ENCODE measurements at regions not wholly inside any gene's neighbourhood (a gene's known extent, or its start where the extent isn't known, plus 50 kb on each side); places are given as distances from the start of the nearest gene placed in this dataset.

DNA sequence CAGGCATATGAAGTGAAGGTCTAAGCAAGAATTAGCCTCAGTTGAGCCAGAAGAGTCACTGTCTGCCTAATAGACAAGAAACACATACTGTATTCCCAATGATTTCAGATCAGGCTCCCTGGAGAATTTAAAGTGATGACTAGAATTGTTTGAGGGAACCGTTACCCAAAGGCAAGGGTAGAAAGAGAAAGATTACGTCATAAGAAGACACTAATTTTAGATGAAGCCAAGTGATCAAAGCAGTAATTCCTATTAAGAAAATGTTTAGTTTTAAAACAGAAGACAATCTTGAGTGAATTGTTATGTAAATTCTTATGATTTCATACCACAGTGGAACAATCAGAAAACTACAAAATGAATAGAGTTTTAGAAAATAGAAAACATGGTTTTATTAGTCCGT lies 194.5 kb upstream of the ARSJ start:
- H3K9me3 ChIP-seq (ENCODE audit: control insufficient read depth in 4 of 4, insufficient read depth in 3 of 4, low read length in 3 of 4) = peaks cover 0 to 2% (median 0%) of the 10 kb centered on the region in 4 donors
- no peak overlapping the region for H3K9ac ChIP-seq (ENCODE audit: insufficient read depth in 1 of 2, low read length in 2 of 2)
- TF ChIP-seq, protein P1, sequence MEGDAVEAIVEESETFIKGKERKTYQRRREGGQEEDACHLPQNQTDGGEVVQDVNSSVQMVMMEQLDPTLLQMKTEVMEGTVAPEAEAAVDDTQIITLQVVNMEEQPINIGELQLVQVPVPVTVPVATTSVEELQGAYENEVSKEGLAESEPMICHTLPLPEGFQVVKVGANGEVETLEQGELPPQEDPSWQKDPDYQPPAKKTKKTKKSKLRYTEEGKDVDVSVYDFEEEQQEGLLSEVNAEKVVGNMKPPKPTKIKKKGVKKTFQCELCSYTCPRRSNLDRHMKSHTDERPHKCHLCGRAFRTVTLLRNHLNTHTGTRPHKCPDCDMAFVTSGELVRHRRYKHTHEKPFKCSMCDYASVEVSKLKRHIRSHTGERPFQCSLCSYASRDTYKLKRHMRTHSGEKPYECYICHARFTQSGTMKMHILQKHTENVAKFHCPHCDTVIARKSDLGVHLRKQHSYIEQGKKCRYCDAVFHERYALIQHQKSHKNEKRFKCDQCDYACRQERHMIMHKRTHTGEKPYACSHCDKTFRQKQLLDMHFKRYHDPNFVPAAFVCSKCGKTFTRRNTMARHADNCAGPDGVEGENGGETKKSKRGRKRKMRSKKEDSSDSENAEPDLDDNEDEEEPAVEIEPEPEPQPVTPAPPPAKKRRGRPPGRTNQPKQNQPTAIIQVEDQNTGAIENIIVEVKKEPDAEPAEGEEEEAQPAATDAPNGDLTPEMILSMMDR (IDR thresholded peaks at IDR 0.05; ENCODE audit: control extremely low read depth, extremely low read depth) = no peak
- DNase-seq (no peak), ATAC-seq (ENCODE audit: insufficient read depth, low FRiP score) (no peak)
- WGBS, 2 donors = 88 to 89% methylated on average over 3 of the region's 3 CpGs
- H3K4me1 ChIP-seq (ENCODE audit: control insufficient read depth in 5 of 5, insufficient read depth in 5 of 5, low read length in 5 of 5) = peaks cover 0 to 5% (median 0%) of the 10 kb centered on the region in 5 donors
- no peaks in the 10 kb centered on the region for H3K27me3 ChIP-seq (ENCODE audit: control insufficient read depth in 3 of 3, insufficient read depth in 3 of 3, low read length in 2 of 3)
- no peak overlapping the region for H3K27ac ChIP-seq (ENCODE audit: low read depth in 1 of 2, low read length in 1 of 2)
- no peaks in the 10 kb centered on the region for H3K36me3 ChIP-seq (ENCODE audit: control insufficient read depth in 4 of 4, insufficient read depth in 4 of 4, low read length in 4 of 4)
- H3K4me3 ChIP-seq = no peak overlapping the region

DNA sequence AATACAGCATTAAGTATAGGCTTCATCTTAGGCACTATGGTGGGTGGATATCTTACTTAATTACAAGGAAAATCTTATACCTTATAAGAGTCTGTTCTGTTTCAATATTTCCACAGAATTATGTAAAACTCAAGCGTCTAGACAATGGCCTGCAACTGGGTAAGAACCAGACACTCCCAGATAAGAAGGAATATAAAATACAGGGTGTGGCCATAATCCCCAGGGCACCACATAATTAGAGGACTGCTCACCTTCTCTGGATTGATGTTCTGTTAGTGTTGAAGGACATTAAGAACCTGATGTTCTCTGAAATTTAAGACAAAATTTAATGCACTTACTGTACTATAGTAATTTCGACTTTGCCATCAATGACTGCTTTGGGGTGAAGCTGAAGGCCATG lies 198.2 kb upstream of the ARSJ start:
- no peak overlapping the region for H3K9ac ChIP-seq (ENCODE audit: insufficient read depth in 1 of 2, low read length in 2 of 2)
- peaks cover 0 to 2% (median 0%) of the 10 kb centered on the region in 4 donors for H3K9me3 ChIP-seq (ENCODE audit: control insufficient read depth in 4 of 4, insufficient read depth in 3 of 4, low read length in 3 of 4)
- ATAC-seq (ENCODE audit: insufficient read depth, low FRiP score) (no peak), DNase-seq (no peak)
- H3K4me1 ChIP-seq (ENCODE audit: control insufficient read depth in 5 of 5, insufficient read depth in 5 of 5, low read length in 5 of 5) = peaks cover 0 to 5% (median 0%) of the 10 kb centered on the region in 5 donors
- no peak overlapping the region for H3K27ac ChIP-seq (ENCODE audit: low read depth in 1 of 2, low read length in 1 of 2)
- no peaks in the 10 kb centered on the region for H3K27me3 ChIP-seq (ENCODE audit: control insufficient read depth in 3 of 3, insufficient read depth in 3 of 3, low read length in 2 of 3)
- H3K4me3 ChIP-seq = no peak overlapping the region
- WGBS, 2 donors = 92 to 93% methylated on average over 2 of the region's 2 CpGs
- TF ChIP-seq, protein P1 (IDR thresholded peaks at IDR 0.05; ENCODE audit: control extremely low read depth, extremely low read depth) = no peak
- H3K36me3 ChIP-seq (ENCODE audit: control insufficient read depth in 4 of 4, insufficient read depth in 4 of 4, low read length in 4 of 4) = no peaks in the 10 kb centered on the region

DNA sequence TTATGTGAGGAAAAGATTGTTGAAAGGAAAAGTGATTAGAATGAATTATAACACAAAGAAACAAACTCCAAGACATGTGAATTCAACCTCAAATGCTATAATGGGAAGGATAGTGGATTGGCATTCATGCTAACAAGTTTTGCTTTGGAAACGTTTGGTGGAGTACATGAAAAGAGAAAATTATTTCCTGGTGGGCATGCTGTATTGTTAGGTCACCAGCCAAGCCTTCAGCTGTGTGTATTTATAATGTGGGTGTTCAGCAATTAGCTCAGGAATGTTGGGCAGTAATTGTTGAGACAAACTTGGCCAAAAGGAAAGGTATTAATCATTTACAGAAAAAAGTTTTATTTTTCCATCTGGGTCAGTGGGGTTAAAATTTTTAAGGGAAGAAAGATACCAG lies 198.9 kb upstream of the ARSJ start:
- ATAC-seq (ENCODE audit: insufficient read depth, low FRiP score) (no peak), DNase-seq (no peak)
- Histone ChIP-seq H3K4me3 (no peak overlapping the region), H3K9ac (ENCODE audit: insufficient read depth in 1 of 2, low read length in 2 of 2) (no peak overlapping the region), H3K4me1 (ENCODE audit: control insufficient read depth in 5 of 5, insufficient read depth in 5 of 5, low read length in 5 of 5) (peaks cover 0 to 5% (median 0%) of the 10 kb centered on the region in 5 donors), H3K27me3 (ENCODE audit: control insufficient read depth in 3 of 3, insufficient read depth in 3 of 3, low read length in 2 of 3) (no peaks in the 10 kb centered on the region), H3K9me3 (ENCODE audit: control insufficient read depth in 4 of 4, insufficient read depth in 3 of 4, low read length in 3 of 4) (peaks cover 0 to 2% (median 0%) of the 10 kb centered on the region in 4 donors), H3K27ac (ENCODE audit: low read depth in 1 of 2, low read length in 1 of 2) (no peak overlapping the region), H3K36me3 (ENCODE audit: control insufficient read depth in 4 of 4, insufficient read depth in 4 of 4, low read length in 4 of 4) (no peaks in the 10 kb centered on the region)
- TF ChIP-seq, protein P1 (IDR thresholded peaks at IDR 0.05; ENCODE audit: control extremely low read depth, extremely low read depth) = no peak
- 23 to 38% methylated on average over 1 of the region's 1 CpG for WGBS, 2 donors

DNA sequence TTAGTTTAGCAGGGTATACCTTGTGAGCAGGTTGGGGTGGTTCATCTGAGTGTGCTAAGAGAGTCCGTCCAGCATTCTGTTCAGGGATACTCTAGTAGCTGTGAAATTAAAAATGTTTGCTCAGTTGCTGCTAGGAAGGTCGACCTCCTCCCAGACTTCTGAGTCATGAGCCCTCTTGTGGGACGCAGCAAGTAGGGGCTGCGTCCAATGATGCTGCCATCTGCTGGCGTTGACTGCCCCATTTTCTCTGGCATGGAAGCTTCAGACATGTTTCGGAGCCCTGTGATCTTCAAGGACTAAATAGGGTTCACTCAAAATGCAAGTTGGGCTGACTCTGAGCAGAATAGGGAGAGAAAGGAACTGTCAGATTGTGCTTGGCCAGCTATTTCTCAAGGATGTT lies 201.0 kb upstream of the ARSJ start:
- TF ChIP-seq, protein P1 (IDR thresholded peaks at IDR 0.05; ENCODE audit: control extremely low read depth, extremely low read depth) = peak; percentile 27
- Histone ChIP-seq H3K4me3 (no peak overlapping the region), H3K27ac (ENCODE audit: low read depth in 1 of 2, low read length in 1 of 2) (no peak overlapping the region), H3K9me3 (ENCODE audit: control insufficient read depth in 4 of 4, insufficient read depth in 3 of 4, low read length in 3 of 4) (no peaks in the 10 kb centered on the region), H3K36me3 (ENCODE audit: control insufficient read depth in 4 of 4, insufficient read depth in 4 of 4, low read length in 4 of 4) (no peaks in the 10 kb centered on the region), H3K4me1 (ENCODE audit: control insufficient read depth in 5 of 5, insufficient read depth in 5 of 5, low read length in 5 of 5) (peaks cover 0 to 5% (median 0%) of the 10 kb centered on the region in 5 donors), H3K27me3 (ENCODE audit: control insufficient read depth in 3 of 3, insufficient read depth in 3 of 3, low read length in 2 of 3) (no peaks in the 10 kb centered on the region), H3K9ac (ENCODE audit: insufficient read depth in 1 of 2, low read length in 2 of 2) (no peak overlapping the region)
- peak; percentile 74 for ATAC-seq (ENCODE audit: insufficient read depth, low FRiP score)
- 36 to 37% methylated on average over 6 of the region's 6 CpGs for WGBS, 2 donors
- peak; percentile 41 to 49 (median 46) for DNase-seq

Measured in lung (tissue), 11 donors.